H9 (cell line): ENCODE measurements at regions not wholly inside any gene's neighbourhood (a gene's known extent, or its start where the extent isn't known, plus 50 kb on each side); places are given as distances from the start of the nearest gene placed in this dataset.

Experiments
- DNase-seq: peaks from one replicate; pipeline ENCODE4 v3.0.0-alpha.2; 2017
- H2AFZ ChIP-seq: one replicate; pipeline ENCODE4 v1.6.1; 2013; ENCODE audit warnings: mild to moderate bottlenecking, low read length, control low read depth, moderate library complexity
- H2AK5ac ChIP-seq: 2 replicates; pipeline ENCODE4 v1.6.1; 2013; ENCODE audit warnings: low read length, control low read depth, mixed read lengths; ENCODE audit not compliant: insufficient read length
- H2BK120ac ChIP-seq: one replicate; pipeline ENCODE4 v1.6.1; 2013; ENCODE audit warnings: low read depth, mild to moderate bottlenecking, low read length, control low read depth, inconsistent platforms; ENCODE audit not compliant: poor library complexity, severe bottlenecking
- H2BK12ac ChIP-seq: 2 replicates; pipeline ENCODE4 v1.6.1; 2013; ENCODE audit warnings: low read length, control low read depth, mixed read lengths, low read depth; ENCODE audit not compliant: insufficient read length
- H2BK15ac ChIP-seq: 2 replicates; pipeline ENCODE4 v1.6.1; 2013; ENCODE audit warnings: low read depth, low read length, control low read depth
- H2BK20ac ChIP-seq: one replicate; pipeline ENCODE4 v1.6.1; 2013; ENCODE audit warnings: low read depth, mild to moderate bottlenecking, low read length, control low read depth, inconsistent platforms; ENCODE audit not compliant: poor library complexity, severe bottlenecking
- H2BK5ac ChIP-seq: 2 replicates; pipeline ENCODE4 v1.6.1; 2013; ENCODE audit warnings: low read length, control low read depth, mixed read lengths; ENCODE audit not compliant: insufficient read length
- H3K14ac ChIP-seq: 2 replicates; pipeline ENCODE4 v1.6.1; 2013; ENCODE audit warnings: low read length, control low read depth; ENCODE audit not compliant: insufficient read depth
- H3K18ac ChIP-seq: 2 replicates; pipeline ENCODE4 v1.6.1; 2013; ENCODE audit warnings: low read depth, mild to moderate bottlenecking, mixed read lengths, low read length, control low read depth; ENCODE audit not compliant: insufficient read length
- H3K23ac ChIP-seq: 2 replicates; pipeline ENCODE4 v1.6.1; 2013; ENCODE audit warnings: low read length, control low read depth, mixed read lengths, low read depth; ENCODE audit not compliant: insufficient read length
- H3K23me2 ChIP-seq: 2 replicates; pipeline ENCODE4 v1.6.1; 2013; ENCODE audit warnings: low read depth, mild to moderate bottlenecking, mixed read lengths, low read length, control low read depth; ENCODE audit not compliant: insufficient read length, poor library complexity, severe bottlenecking
- H3K27ac ChIP-seq: 2 replicates; pipeline ENCODE4 v1.5.1; 2013; ENCODE audit warnings: low read length, control low read depth, mixed read lengths, low read depth; ENCODE audit not compliant: insufficient read length
- H3K27me3 ChIP-seq: 2 replicates; pipeline ENCODE4 v1.6.1; 2013; ENCODE audit warnings: low read length, control low read depth, inconsistent platforms; ENCODE audit not compliant: insufficient read depth
- H3K4ac ChIP-seq: 2 replicates; pipeline ENCODE4 v1.6.1; 2013; ENCODE audit warnings: low read depth, mild to moderate bottlenecking, control low read depth, inconsistent platforms, low read length, moderate library complexity
- H3K4me1 ChIP-seq: 2 replicates; pipeline ENCODE4 v1.6.1; 2013; ENCODE audit warnings: low read length, control low read depth, inconsistent platforms; ENCODE audit not compliant: insufficient read depth
- H3K4me2 ChIP-seq: 2 replicates; pipeline ENCODE4 v1.6.1; 2013; ENCODE audit warnings: low read length, control low read depth, mixed read lengths; ENCODE audit not compliant: insufficient read length, insufficient read depth
- H3K56ac ChIP-seq: 2 replicates; pipeline ENCODE4 v1.6.1; 2013; ENCODE audit warnings: low read depth, mild to moderate bottlenecking, mixed read lengths, low read length, control low read depth; ENCODE audit not compliant: insufficient read length
- H3K79me1 ChIP-seq: 2 replicates; pipeline ENCODE4 v1.6.1; 2013; ENCODE audit warnings: low read depth, mild to moderate bottlenecking, moderate library complexity, low read length, control low read depth, inconsistent platforms; ENCODE audit not compliant: insufficient read depth, poor library complexity, severe bottlenecking
- H3K79me2 ChIP-seq: 2 replicates; pipeline ENCODE4 v1.6.1; 2013; ENCODE audit warnings: low read length, control low read depth, inconsistent platforms; ENCODE audit not compliant: insufficient read depth
- H3K9ac ChIP-seq: 2 replicates; pipeline ENCODE4 v1.6.1; 2013; ENCODE audit warnings: low read length, control low read depth, mixed read lengths; ENCODE audit not compliant: insufficient read length; ENCODE audit errors: extremely low read depth
- H3K9me3 ChIP-seq: one replicate; pipeline ENCODE4 v1.6.1; 2013; ENCODE audit warnings: low read depth, low read length, inconsistent platforms; ENCODE audit not compliant: control insufficient read depth
- H3T11ph ChIP-seq: one replicate; pipeline ENCODE4 v1.6.1; 2013; ENCODE audit warnings: mild to moderate bottlenecking, low read length, control low read depth, inconsistent platforms
- H4K20me1 ChIP-seq: one replicate; pipeline ENCODE4 v1.6.1; 2013; ENCODE audit not compliant: control insufficient read depth, insufficient read length, insufficient read depth
- H4K5ac ChIP-seq: 2 replicates; pipeline ENCODE4 v1.6.1; 2013; ENCODE audit warnings: low read depth, mild to moderate bottlenecking, mixed read lengths, low read length, control low read depth; ENCODE audit not compliant: insufficient read length
- H4K8ac ChIP-seq: replicated peaks from 2 replicates; pipeline ENCODE4 v1.6.1; 2013; ENCODE audit warnings: low read length, control low read depth, mixed read lengths, low read depth; ENCODE audit not compliant: insufficient read length
- H4K91ac ChIP-seq: 2 replicates; pipeline ENCODE4 v1.6.1; 2013; ENCODE audit warnings: low read depth, mild to moderate bottlenecking, moderate library complexity, mixed read lengths, low read length, control low read depth; ENCODE audit not compliant: insufficient read length
- H3K27ac Mint-ChIP-seq, 3 experiments: 2 replicates in 2 of 3; 3 replicates in 1 of 3; pipeline ENCODE4 v1.8.0; 2020 to 2021; ENCODE audit warnings: mixed read lengths in 3 of 3, mild to moderate bottlenecking in 1 of 3, moderate library complexity in 1 of 3
- H3K27me3 Mint-ChIP-seq: 2 replicates; pipeline ENCODE4 v1.8.0; 2021; ENCODE audit warnings: low read depth, mild to moderate bottlenecking, moderate library complexity, mixed read lengths
- H3K36me3 Mint-ChIP-seq, 3 experiments: 2 replicates in 2 of 3; 3 replicates in 1 of 3; pipeline ENCODE4 v1.8.0; 2020 to 2021; ENCODE audit warnings: low read depth in 3 of 3, mixed read lengths in 3 of 3; ENCODE audit not compliant: insufficient read depth in 1 of 3
- H3K4me1 Mint-ChIP-seq, 2 experiments: 2 replicates each; pipeline ENCODE4 v1.8.0; 2020; ENCODE audit warnings: mixed read lengths in 2 of 2
- H3K4me3 Mint-ChIP-seq, 2 experiments: 2 replicates in 1 of 2; 3 replicates in 1 of 2; pipeline ENCODE4 v1.8.0; 2020 to 2021; ENCODE audit warnings: mild to moderate bottlenecking in 2 of 2, mixed read lengths in 2 of 2, moderate library complexity in 1 of 2
- H3K9me3 Mint-ChIP-seq, 2 experiments: 2 replicates in 1 of 2; 3 replicates in 1 of 2; pipeline ENCODE4 v1.8.0; 2020; ENCODE audit warnings: mild to moderate bottlenecking in 2 of 2, mixed read lengths in 2 of 2, moderate library complexity in 1 of 2
- WGBS: extraction: QIAGEN DNeasy Blood & Tissue Kit; methylation state at CpG from one replicate; pipeline ENCODE4 v1.1.7; 2013; ENCODE audit warnings: missing lambda C conversion rate, low lambda C conversion rate, mixed read lengths; ENCODE audit not compliant: insufficient read length; ENCODE audit errors: extremely low coverage; 5-methylcytosine and 5-hydroxymethylcytosine counted together
- TF ChIP-seq, protein P1 (sequence below): fragments of 200-600 bp; sonication (generic); conservative IDR thresholded peaks from 3 replicates; pipeline ENCODE4 v1.8.0; 2021; ENCODE audit warnings: antibody characterized with exemption, mild to moderate bottlenecking

GRCh38 chr10:28948046-28948445 is 270.7 kb downstream of the BAMBI start:
- H2AK5ac ChIP-seq = no peak overlapping the region
- H3K4me1 ChIP-seq = no peaks in the 10 kb centered on the region

More at GRCh38 chr10:28948046-28948445, 270.7 kb downstream of the BAMBI start:
- H3K9me3 Mint-ChIP-seq = 0 out of 5 replicates have a peak, but pooled peaks cover 0 to 4% of the 10 kb centered on the region in 2 experiments
- no peak overlapping the region for H3K4me2 ChIP-seq
- H4K5ac ChIP-seq = no peak overlapping the region
- TF ChIP-seq, protein P1, sequence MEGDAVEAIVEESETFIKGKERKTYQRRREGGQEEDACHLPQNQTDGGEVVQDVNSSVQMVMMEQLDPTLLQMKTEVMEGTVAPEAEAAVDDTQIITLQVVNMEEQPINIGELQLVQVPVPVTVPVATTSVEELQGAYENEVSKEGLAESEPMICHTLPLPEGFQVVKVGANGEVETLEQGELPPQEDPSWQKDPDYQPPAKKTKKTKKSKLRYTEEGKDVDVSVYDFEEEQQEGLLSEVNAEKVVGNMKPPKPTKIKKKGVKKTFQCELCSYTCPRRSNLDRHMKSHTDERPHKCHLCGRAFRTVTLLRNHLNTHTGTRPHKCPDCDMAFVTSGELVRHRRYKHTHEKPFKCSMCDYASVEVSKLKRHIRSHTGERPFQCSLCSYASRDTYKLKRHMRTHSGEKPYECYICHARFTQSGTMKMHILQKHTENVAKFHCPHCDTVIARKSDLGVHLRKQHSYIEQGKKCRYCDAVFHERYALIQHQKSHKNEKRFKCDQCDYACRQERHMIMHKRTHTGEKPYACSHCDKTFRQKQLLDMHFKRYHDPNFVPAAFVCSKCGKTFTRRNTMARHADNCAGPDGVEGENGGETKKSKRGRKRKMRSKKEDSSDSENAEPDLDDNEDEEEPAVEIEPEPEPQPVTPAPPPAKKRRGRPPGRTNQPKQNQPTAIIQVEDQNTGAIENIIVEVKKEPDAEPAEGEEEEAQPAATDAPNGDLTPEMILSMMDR = no peak
- no peaks in the 10 kb centered on the region for H4K20me1 ChIP-seq
- H2BK120ac ChIP-seq = no peak overlapping the region
- no CpG with 5 or more reads among the region's 1 CpG for WGBS
- no peak overlapping the region for H3K27ac Mint-ChIP-seq
- H3K14ac ChIP-seq = no peak overlapping the region
- no peak overlapping the region for H3K27ac ChIP-seq
- no peaks in the 10 kb centered on the region; the same call in 1 of the 2 replicates for H3K27me3 Mint-ChIP-seq
- no peak overlapping the region for H2BK12ac ChIP-seq
- H3K79me1 ChIP-seq = no peaks in the 10 kb centered on the region
- no peaks in the 10 kb centered on the region for H3K36me3 Mint-ChIP-seq
- no peak overlapping the region for H3K23ac ChIP-seq
- no peak overlapping the region for H3K18ac ChIP-seq
- no peaks in the 10 kb centered on the region for H3K79me2 ChIP-seq
- H3K4me3 Mint-ChIP-seq = no peak overlapping the region
- no peak overlapping the region for H2AFZ ChIP-seq
- no peaks in the 10 kb centered on the region for H3K27me3 ChIP-seq
- H2BK15ac ChIP-seq = no peak overlapping the region
- H4K8ac ChIP-seq = no peak overlapping the region
- H3K9ac ChIP-seq = no peak overlapping the region
- H2BK20ac ChIP-seq = no peak overlapping the region
- no peak overlapping the region for H2BK5ac ChIP-seq
- H3K4me1 Mint-ChIP-seq = no peaks in the 10 kb centered on the region
- no peak overlapping the region for H4K91ac ChIP-seq
- DNase-seq = no peak
- H3K56ac ChIP-seq = no peak overlapping the region
- H3K23me2 ChIP-seq = no peaks in the 10 kb centered on the region
- no peak overlapping the region for H3K4ac ChIP-seq
- H3T11ph ChIP-seq = no peak overlapping the region
- H3K9me3 ChIP-seq = no peaks in the 10 kb centered on the region
